MM.1S (cell line): ENCODE measurements at regions not wholly inside any gene's neighbourhood (a gene's known extent, or its start where the extent isn't known, plus 50 kb on each side); places are given as distances from the start of the nearest gene placed in this dataset.

Experiments used
- DNase-seq: peaks from one replicate; pipeline ENCODE4 v3.0.0-alpha.2; 2015
- H2AFZ ChIP-seq: fragments of 300-600 bp; sonication (generic); 2 replicates; pipeline ENCODE4 v1.6.0; 2016; ENCODE audit warnings: antibody characterized with exemption, low read length
- H3F3A ChIP-seq: fragments of 300-600 bp; sonication (generic); 2 replicates; pipeline ENCODE4 v1.6.1; 2016; ENCODE audit warnings: mild to moderate bottlenecking, antibody characterized with exemption, low read length, moderate library complexity, mixed read lengths; ENCODE audit not compliant: insufficient read depth
- H3K27ac ChIP-seq: fragments of 300-600 bp; sonication (generic); 2 replicates; pipeline ENCODE4 v1.5.1; 2016; ENCODE audit warnings: mild to moderate bottlenecking, low read length
- H3K27me3 ChIP-seq: fragments of 300-600 bp; sonication (generic); replicated peaks from 2 replicates; pipeline ENCODE4 v1.6.0; 2016; ENCODE audit warnings: low read length; ENCODE audit not compliant: insufficient read depth
- H3K36me3 ChIP-seq: fragments of 300-600 bp; sonication (generic); replicated peaks from 2 replicates; pipeline ENCODE4 v1.6.1; 2016; ENCODE audit warnings: mild to moderate bottlenecking, low read length, mixed read lengths; ENCODE audit not compliant: insufficient read depth
- H3K4me1 ChIP-seq: fragments of 300-600 bp; sonication (generic); 2 replicates; pipeline ENCODE4 v1.6.1; 2016; ENCODE audit warnings: low read length, mixed read lengths
- H3K4me2 ChIP-seq: fragments of 300-600 bp; sonication (generic); 2 replicates; pipeline ENCODE4 v1.6.0; 2016; ENCODE audit warnings: low read depth, low read length
- H3K4me3 ChIP-seq: fragments of 300-600 bp; sonication (generic); 2 replicates; pipeline ENCODE4 v1.5.1; 2016; ENCODE audit warnings: low read length, mixed read lengths
- H3K79me2 ChIP-seq: fragments of 300-600 bp; sonication (generic); 2 replicates; pipeline ENCODE4 v1.6.1; 2016; ENCODE audit warnings: mixed run types, low read length, mixed read lengths
- H3K9ac ChIP-seq: fragments of 300-600 bp; sonication (generic); 2 replicates; pipeline ENCODE4 v1.6.1; 2016; ENCODE audit warnings: low read length, mixed read lengths
- H3K9me2 ChIP-seq: fragments of 300-600 bp; sonication (generic); replicated peaks from 2 replicates; pipeline ENCODE4 v1.6.1; 2016; ENCODE audit warnings: mild to moderate bottlenecking, low read length, mixed read lengths; ENCODE audit not compliant: insufficient read depth
- H3K9me3 ChIP-seq: fragments of 300-600 bp; sonication (generic); replicated peaks from 2 replicates; pipeline ENCODE4 v1.6.1; 2016; ENCODE audit warnings: mild to moderate bottlenecking, low read length, mixed read lengths; ENCODE audit not compliant: insufficient read depth
- H4K20me1 ChIP-seq: fragments of 300-600 bp; sonication (generic); 2 replicates; pipeline ENCODE4 v1.6.1; 2016; ENCODE audit warnings: mild to moderate bottlenecking, low read length, moderate library complexity, mixed read lengths; ENCODE audit not compliant: insufficient read depth
- CTCF ChIP-seq: fragments of 300-600 bp; sonication (generic); IDR thresholded peaks from 2 replicates; pipeline ENCODE4 v1.5.1; 2016; ENCODE audit warnings: antibody characterized with exemption, low read length, mixed read lengths
- EZH2 ChIP-seq: fragments of 300-600 bp; sonication (generic); optimal IDR thresholded peaks from 2 replicates; pipeline ENCODE3; 2017; ENCODE audit warnings: low read depth, mild to moderate bottlenecking, antibody characterized with exemption, low read length, mixed read lengths
- EZH2phosphoT487 ChIP-seq: fragments of 300-600 bp; sonication (generic); IDR thresholded peaks from 2 replicates; pipeline ENCODE4 v1.6.1; 2018; ENCODE audit warnings: antibody characterized with exemption, low read length

GRCh38 chr12:127245009-127245408 is 1022.0 kb upstream of the TMEM132C start:
- H3K4me2 ChIP-seq, result no peak overlapping the region

GRCh38 chr12:127245437-127245836 is 1021.5 kb upstream of the TMEM132C start:
- H3K79me2 ChIP-seq, result no peaks in the 10 kb centered on the region
- DNase-seq, result no peak
- no peak overlapping the region for H3K9ac ChIP-seq
- no peak overlapping the region for H3K4me2 ChIP-seq
- TF ChIP-seq EZH2phosphoT487 (no peak), EZH2 (no peak), CTCF (no peak)
- H3K27me3 ChIP-seq, result no peaks in the 10 kb centered on the region
- H3F3A ChIP-seq, result no peaks in the 10 kb centered on the region
- H3K36me3 ChIP-seq, result no peaks in the 10 kb centered on the region
- H3K4me1 ChIP-seq, result no peaks in the 10 kb centered on the region
- no peaks in the 10 kb centered on the region for H4K20me1 ChIP-seq
- H3K9me3 ChIP-seq, result no peaks in the 10 kb centered on the region
- H2AFZ ChIP-seq, result no peak overlapping the region
- no peak overlapping the region for H3K27ac ChIP-seq
- H3K9me2 ChIP-seq, result no peaks in the 10 kb centered on the region
- H3K4me3 ChIP-seq, result no peak overlapping the region

More at GRCh38 chr12:127245009-127245408, 1022.0 kb upstream of the TMEM132C start:
- no peak overlapping the region for H2AFZ ChIP-seq
- no peak overlapping the region for H3K4me3 ChIP-seq
- no peaks in the 10 kb centered on the region for H4K20me1 ChIP-seq
- no peaks in the 10 kb centered on the region for H3K4me1 ChIP-seq
- no peaks in the 10 kb centered on the region for H3K36me3 ChIP-seq
- no peak for TF ChIP-seq EZH2phosphoT487
- TF ChIP-seq EZH2, result no peak
- no peak for TF ChIP-seq CTCF
- no peaks in the 10 kb centered on the region for H3F3A ChIP-seq
- H3K9me3 ChIP-seq, result no peaks in the 10 kb centered on the region
- H3K27me3 ChIP-seq, result no peaks in the 10 kb centered on the region
- H3K79me2 ChIP-seq, result no peaks in the 10 kb centered on the region
- H3K27ac ChIP-seq, result no peak overlapping the region
- H3K9ac ChIP-seq, result no peak overlapping the region
- DNase-seq, result no peak
- H3K9me2 ChIP-seq, result no peaks in the 10 kb centered on the region

- H3K9me3 ChIP-seq, result no peaks in the 10 kb centered on the region
- H3K4me3 ChIP-seq, result no peak overlapping the region
- no peak overlapping the region for H3K4me2 ChIP-seq
- no peak overlapping the region for H3K27ac ChIP-seq
- no peaks in the 10 kb centered on the region for H3K9me2 ChIP-seq
- H3K36me3 ChIP-seq, result no peaks in the 10 kb centered on the region
- no peaks in the 10 kb centered on the region for H4K20me1 ChIP-seq
- TF ChIP-seq EZH2phosphoT487 (no peak), CTCF (no peak), EZH2 (no peak)
- H3K79me2 ChIP-seq, result no peaks in the 10 kb centered on the region
- H3K9ac ChIP-seq, result no peak overlapping the region
- no peak for DNase-seq
- no peaks in the 10 kb centered on the region for H3F3A ChIP-seq
- no peak overlapping the region for H2AFZ ChIP-seq
- H3K27me3 ChIP-seq, result no peaks in the 10 kb centered on the region
- no peaks in the 10 kb centered on the region for H3K4me1 ChIP-seq
These were observed 1019.0 kb upstream of the TMEM132C start for GRCh38 chr12:127247937-127248336.
